ENCODE measurements at regions not wholly inside any gene's neighbourhood (a gene's known extent, or its start where the extent isn't known, plus 50 kb on each side); places are given as distances from the start of the nearest gene placed in this dataset.
"Not testable (repeated sequence)": the region's sequence is repeated elsewhere in the genome, so short reads cannot be mapped to it uniquely, and the experiment has no call there.

DNA sequence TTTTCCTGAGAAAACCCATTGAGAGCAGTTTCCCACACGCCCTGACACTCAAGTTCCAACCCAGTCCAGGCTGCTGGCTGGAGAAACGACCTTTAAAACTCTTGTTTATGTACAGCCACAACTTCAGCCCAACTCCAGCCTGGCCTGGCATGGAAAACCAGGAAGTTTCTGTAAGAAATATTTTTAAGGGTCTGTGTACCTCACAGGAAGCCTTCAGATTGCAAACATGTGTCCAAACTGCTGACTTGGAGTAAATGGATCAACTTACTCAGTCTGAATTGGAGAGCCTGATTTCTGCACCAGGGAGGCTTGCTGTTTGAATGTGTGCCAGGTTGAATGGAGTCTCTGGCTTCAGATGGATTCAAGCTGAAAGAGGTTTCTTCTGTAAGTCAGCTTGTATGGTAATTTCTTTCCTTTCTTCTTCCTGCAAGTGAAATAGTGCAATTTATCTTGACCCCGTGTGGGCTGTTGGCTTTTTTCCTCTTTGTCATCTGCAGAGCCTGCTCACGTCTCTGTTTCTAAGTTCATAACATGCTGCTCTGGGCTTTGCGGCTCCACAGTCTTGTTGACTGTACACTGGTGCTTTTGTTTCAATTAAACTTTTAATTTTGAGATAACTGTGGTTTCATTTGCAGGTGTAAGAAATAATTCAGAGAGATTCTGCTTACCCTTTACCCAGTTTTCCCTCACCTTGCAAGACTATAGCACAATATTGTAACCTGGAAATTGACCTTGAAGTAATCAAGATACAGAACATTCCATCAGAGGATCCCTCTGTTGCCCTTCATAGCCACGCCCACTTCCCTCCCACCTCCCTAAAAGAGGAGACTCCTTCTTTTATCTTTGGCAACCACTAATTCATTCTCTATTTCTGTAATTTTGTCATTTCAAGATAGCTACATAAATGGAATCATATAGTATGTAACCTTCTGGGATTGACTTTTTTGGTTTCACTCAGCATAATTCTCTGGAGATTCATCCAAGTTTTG lies 109.7 kb upstream of the PRMT8 start:
- Histone ChIP-seq H3K79me2 (ENCODE audit: insufficient read depth, low read length) (no peaks in the 10 kb centered on the region), H3K27me3 (ENCODE audit: insufficient read depth, low read length) (peaks cover 22% of the 10 kb centered on the region), H4K20me1 (ENCODE audit: insufficient read depth, low read length) (no peaks in the 10 kb centered on the region), H3K9me3 (ENCODE audit: low read depth, low read length) (no peaks in the 10 kb centered on the region), H3K4me3 (ENCODE audit: insufficient read depth, low read length) (no peak overlapping the region), H3K36me3 (ENCODE audit: insufficient read depth, low read length) (no peaks in the 10 kb centered on the region), H2AFZ (ENCODE audit: low read length) (no peak overlapping the region), H3K4me2 (ENCODE audit: insufficient read depth, low read length) (no peak overlapping the region), H3K4me1 (ENCODE audit: insufficient read depth, low read length) (peaks cover 5% of the 10 kb centered on the region), H3K27ac (ENCODE audit: low read depth, low read length) (no peak overlapping the region)
- DNase-seq (ENCODE audit: insufficient read length, low spot score, missing footprints), result no peak
- no peak for TF ChIP-seq CTCF (IDR thresholded peaks at IDR 0.05; ENCODE audit: extremely low read depth, low read depth, low read length)

- Histone ChIP-seq H3K9me3 (ENCODE audit: low read depth, low read length) (no peaks in the 10 kb centered on the region), H2AFZ (ENCODE audit: low read length) (no peak overlapping the region), H4K20me1 (ENCODE audit: insufficient read depth, low read length) (no peaks in the 10 kb centered on the region), H3K27ac (ENCODE audit: low read depth, low read length) (no peak overlapping the region), H3K4me1 (ENCODE audit: insufficient read depth, low read length) (no peaks in the 10 kb centered on the region), H3K4me3 (ENCODE audit: insufficient read depth, low read length) (no peak overlapping the region), H3K27me3 (ENCODE audit: insufficient read depth, low read length) (no peaks in the 10 kb centered on the region), H3K79me2 (ENCODE audit: insufficient read depth, low read length) (no peaks in the 10 kb centered on the region), H3K4me2 (ENCODE audit: insufficient read depth, low read length) (no peak overlapping the region), H3K36me3 (ENCODE audit: insufficient read depth, low read length) (no peaks in the 10 kb centered on the region)
- no peak for DNase-seq (ENCODE audit: insufficient read length, low spot score, missing footprints)
- TF ChIP-seq CTCF (IDR thresholded peaks at IDR 0.05; ENCODE audit: extremely low read depth, low read depth, low read length), result no peak
These were observed 101.0 kb upstream of the PRMT8 start for GRCh38 chr12:3389986-3390385.

DNA sequence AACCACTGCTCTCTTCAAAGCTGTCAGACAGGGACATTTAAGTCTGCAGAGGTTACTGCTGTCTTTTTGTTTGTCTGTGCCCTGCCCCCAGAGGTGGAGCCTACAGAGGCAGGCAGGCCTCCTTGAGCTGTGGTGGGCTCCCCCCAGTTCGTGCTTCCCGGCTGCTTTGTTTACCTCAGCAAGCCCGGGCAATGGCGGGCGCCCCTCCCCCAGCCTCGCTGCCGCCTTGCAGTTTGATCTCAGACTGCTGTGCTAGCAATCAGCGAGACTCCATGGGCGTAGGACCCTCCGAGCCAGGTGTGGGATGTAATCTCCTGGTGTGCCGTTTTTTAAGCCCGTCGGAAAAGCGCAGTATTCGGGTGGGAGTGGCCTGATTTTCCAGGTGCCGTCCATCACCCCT lies 93.4 kb upstream of the PRMT8 start:
- H3K27ac ChIP-seq (ENCODE audit: low read depth, low read length); H3K4me1 ChIP-seq (ENCODE audit: insufficient read depth, low read length); H3K27me3 ChIP-seq (ENCODE audit: insufficient read depth, low read length); H4K20me1 ChIP-seq (ENCODE audit: insufficient read depth, low read length); H3K36me3 ChIP-seq (ENCODE audit: insufficient read depth, low read length); H3K9me3 ChIP-seq (ENCODE audit: low read depth, low read length); DNase-seq (ENCODE audit: insufficient read length, low spot score, missing footprints); H2AFZ ChIP-seq (ENCODE audit: low read length); H3K4me2 ChIP-seq (ENCODE audit: insufficient read depth, low read length); H3K79me2 ChIP-seq (ENCODE audit: insufficient read depth, low read length); H3K4me3 ChIP-seq (ENCODE audit: insufficient read depth, low read length): not testable (repeated sequence)

DNA sequence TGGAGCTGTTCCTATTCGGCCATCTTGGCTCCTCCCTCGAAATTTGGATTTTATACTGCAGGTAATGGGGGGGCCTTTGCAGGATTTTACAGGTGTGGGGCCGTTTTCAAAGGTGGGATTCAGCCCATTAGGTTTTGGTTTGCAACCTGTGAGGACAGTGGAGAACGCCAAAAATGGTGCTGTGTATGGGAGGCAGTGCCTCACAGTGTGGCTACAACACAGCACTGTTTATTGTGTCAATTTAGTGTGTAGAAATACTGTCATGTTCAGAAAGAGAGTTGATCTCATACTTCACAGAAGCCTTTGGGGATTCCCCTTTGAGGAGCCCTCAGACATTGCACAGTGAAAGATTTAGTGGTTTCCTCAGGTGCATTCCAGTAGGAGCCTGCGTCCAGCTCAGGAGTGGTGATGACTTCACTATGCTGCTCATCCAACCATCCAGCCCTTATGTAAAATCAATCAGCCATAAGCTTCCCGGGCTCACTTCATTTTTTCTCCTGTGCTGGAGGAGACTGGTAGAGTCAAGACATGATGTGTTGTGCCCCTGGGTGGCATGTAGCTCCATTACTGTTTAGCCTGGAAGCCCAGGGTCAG lies 92.7 kb upstream of the PRMT8 start:
- Histone ChIP-seq H3K27ac (ENCODE audit: low read depth, low read length) (no peak overlapping the region), H3K27me3 (ENCODE audit: insufficient read depth, low read length) (no peaks in the 10 kb centered on the region), H3K36me3 (ENCODE audit: insufficient read depth, low read length) (no peaks in the 10 kb centered on the region), H3K4me3 (ENCODE audit: insufficient read depth, low read length) (no peak overlapping the region), H3K4me1 (ENCODE audit: insufficient read depth, low read length) (no peaks in the 10 kb centered on the region), H3K9me3 (ENCODE audit: low read depth, low read length) (no peaks in the 10 kb centered on the region), H3K4me2 (ENCODE audit: insufficient read depth, low read length) (no peak overlapping the region), H3K79me2 (ENCODE audit: insufficient read depth, low read length) (no peaks in the 10 kb centered on the region), H4K20me1 (ENCODE audit: insufficient read depth, low read length) (no peaks in the 10 kb centered on the region), H2AFZ (ENCODE audit: low read length) (no peak overlapping the region)
- TF ChIP-seq CTCF (IDR thresholded peaks at IDR 0.05; ENCODE audit: extremely low read depth, low read depth, low read length), result no peak
- DNase-seq (ENCODE audit: insufficient read length, low spot score, missing footprints), result no peak

Measured in osteoblast (primary cell).